HUES64 (cell line): ENCODE measurements at regions not wholly inside any gene's neighbourhood (a gene's known extent, or its start where the extent isn't known, plus 50 kb on each side); places are given as distances from the start of the nearest gene placed in this dataset.
"Not testable (repeated sequence)": the region's sequence is repeated elsewhere in the genome, so short reads cannot be mapped to it uniquely, and the experiment has no call there.

Experiments used
- H3K27ac ChIP-seq: 2 replicates; pipeline ENCODE4 v1.7.0; 2013; ENCODE audit warnings: low read depth, low read length, inconsistent platforms
- H3K27me3 ChIP-seq: 2 replicates; pipeline ENCODE4 v1.6.1; 2013; ENCODE audit warnings: mild to moderate bottlenecking, low read length; ENCODE audit not compliant: insufficient read depth
- H3K36me3 ChIP-seq: 2 replicates; pipeline ENCODE4 v1.6.1; 2013; ENCODE audit warnings: mild to moderate bottlenecking, low read length; ENCODE audit not compliant: insufficient read depth
- H3K4me1 ChIP-seq: 2 replicates; pipeline ENCODE4 v1.6.1; 2013; ENCODE audit warnings: mild to moderate bottlenecking, low read length, moderate library complexity; ENCODE audit not compliant: insufficient read depth
- H3K4me3 ChIP-seq: 2 replicates; pipeline ENCODE4 v1.5.1; 2013; ENCODE audit warnings: mild to moderate bottlenecking, low read length, moderate library complexity
- H3K9ac ChIP-seq: 2 replicates; pipeline ENCODE4 v1.6.1; 2013; ENCODE audit warnings: mild to moderate bottlenecking, low read depth, low read length
- H3K9me3 ChIP-seq: 2 replicates; pipeline ENCODE4 v1.6.1; 2013; ENCODE audit warnings: low read depth, low read length; ENCODE audit not compliant: insufficient read depth
- WGBS: fragments of 150-250, 120-280 bp; methylation state at CpG from one replicate; pipeline ENCODE4 v1.1.7; 2013; ENCODE audit warnings: missing lambda C conversion rate; 5-methylcytosine and 5-hydroxymethylcytosine counted together

DNA sequence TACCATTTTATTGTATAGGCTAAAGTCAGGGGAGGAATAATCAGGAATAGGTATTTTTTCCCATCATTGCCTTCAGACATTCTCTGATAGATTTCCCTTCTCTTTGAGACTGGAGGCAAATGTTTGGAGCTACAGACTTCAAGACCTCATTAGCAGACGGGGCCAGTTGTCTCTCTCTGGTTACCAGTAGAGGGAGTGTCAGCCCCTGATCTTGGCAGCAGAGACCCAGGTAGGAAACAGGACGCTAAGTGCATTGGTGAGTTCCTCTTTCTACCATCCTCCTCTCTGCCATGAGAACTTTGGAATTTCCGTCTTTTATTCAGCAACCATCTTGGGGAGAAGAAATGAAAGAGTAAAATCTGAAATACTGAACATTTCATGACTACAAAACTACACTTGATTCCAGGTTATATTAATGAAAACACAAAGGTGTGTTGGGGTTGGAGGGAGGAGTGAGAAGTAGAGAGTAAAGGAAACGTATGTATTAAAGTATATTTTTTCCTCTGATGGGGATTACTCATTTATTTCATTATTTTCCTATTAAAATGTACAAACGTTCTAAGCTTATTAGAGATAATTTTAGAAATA is 186.2 kb upstream of the GCFC2 start:
- Histone ChIP-seq H3K9ac (no peak overlapping the region), H3K27ac (no peak overlapping the region), H3K9me3 (no peaks in the 10 kb centered on the region), H3K27me3 (no peaks in the 10 kb centered on the region), H3K4me1 (no peaks in the 10 kb centered on the region), H3K36me3 (no peaks in the 10 kb centered on the region), H3K4me3 (no peak overlapping the region)
- WGBS = 24% methylated on average over 3 of the region's 5 CpGs

DNA sequence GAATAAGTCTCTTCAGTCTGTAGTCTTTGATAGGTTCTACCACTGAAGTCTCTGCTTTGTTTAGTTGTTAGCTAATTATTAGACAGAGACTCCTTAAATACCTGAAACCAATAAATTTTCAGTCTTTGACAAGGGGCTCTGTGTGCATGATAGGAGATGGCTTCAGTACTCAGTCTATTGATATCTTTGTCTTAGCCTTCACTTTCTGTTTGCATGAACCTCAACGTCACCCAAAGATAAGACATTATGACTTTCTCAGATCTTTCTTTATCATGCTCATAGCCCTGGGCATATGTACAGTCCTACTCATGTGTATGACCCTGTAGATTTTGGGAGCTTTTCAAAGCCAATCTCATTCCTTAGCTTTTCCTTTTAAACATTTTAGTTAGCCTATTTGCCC is 183.5 kb upstream of the GCFC2 start:
- no peaks in the 10 kb centered on the region for H3K9me3 ChIP-seq
- no peaks in the 10 kb centered on the region for H3K4me1 ChIP-seq

DNA sequence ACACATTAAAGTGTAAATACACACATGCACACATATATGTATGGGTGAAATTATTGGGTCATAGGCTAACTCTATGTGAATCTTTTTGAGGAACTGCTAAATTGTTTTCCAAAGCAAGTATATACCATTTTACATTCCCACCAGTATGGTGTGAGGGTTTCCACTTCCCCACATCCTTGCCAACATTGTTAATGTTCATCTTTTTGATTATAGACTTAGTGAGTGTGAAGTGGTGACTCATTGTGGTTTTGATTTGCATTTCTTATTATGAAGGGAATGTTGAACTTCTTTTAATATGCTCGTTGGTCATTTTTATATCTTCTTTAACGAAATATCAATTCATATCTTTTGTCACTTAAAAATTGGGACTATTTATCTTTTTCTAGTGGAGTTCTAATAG is 181.8 kb upstream of the GCFC2 start:
- Histone ChIP-seq H3K27me3 (no peaks in the 10 kb centered on the region), H3K4me3 (no peak overlapping the region), H3K9me3 (no peaks in the 10 kb centered on the region), H3K4me1 (no peaks in the 10 kb centered on the region), H3K36me3 (no peaks in the 10 kb centered on the region), H3K27ac (no peak overlapping the region), H3K9ac (no peak overlapping the region)
- no CpG with 5 or more reads among the region's 2 CpGs for WGBS

More for the DNA sequence above, 183.5 kb upstream of the GCFC2 start:
- H3K27me3 ChIP-seq = no peaks in the 10 kb centered on the region
- H3K9ac ChIP-seq = no peak overlapping the region
- H3K4me3 ChIP-seq = no peak overlapping the region
- WGBS = 85% methylated on average over 1 of the region's 1 CpG
- H3K36me3 ChIP-seq = no peaks in the 10 kb centered on the region
- no peak overlapping the region for H3K27ac ChIP-seq

DNA sequence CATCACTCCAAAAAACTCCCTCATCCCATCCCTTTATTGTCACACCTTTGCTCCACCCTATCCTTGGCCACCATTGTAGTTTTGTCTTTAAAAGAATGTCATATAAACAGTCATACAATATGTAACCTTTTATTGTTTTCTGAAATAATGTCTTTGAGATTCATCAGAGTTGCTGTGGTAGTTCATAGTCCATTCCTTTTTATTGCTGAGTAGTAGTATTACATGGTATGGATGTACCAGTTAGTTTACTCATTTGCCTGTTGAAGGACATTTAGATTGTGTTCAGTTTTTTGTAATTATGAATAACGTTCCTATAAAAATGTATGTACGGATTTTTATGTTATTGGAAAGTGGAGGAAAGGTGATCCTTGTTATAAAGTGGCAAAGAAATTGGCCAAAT is 171.8 kb upstream of the GCFC2 start:
- no peak overlapping the region for H3K27ac ChIP-seq
- H3K4me1 ChIP-seq = no peaks in the 10 kb centered on the region
- no peaks in the 10 kb centered on the region for H3K27me3 ChIP-seq
- no peaks in the 10 kb centered on the region for H3K36me3 ChIP-seq
- no peak overlapping the region for H3K4me3 ChIP-seq
- WGBS = 96% methylated on average over 2 of the region's 2 CpGs
- H3K9me3 ChIP-seq = no peaks in the 10 kb centered on the region
- H3K9ac ChIP-seq = no peak overlapping the region

- H3K4me1 ChIP-seq, H3K36me3 ChIP-seq, H3K9me3 ChIP-seq, H3K27ac ChIP-seq, H3K9ac ChIP-seq, H3K4me3 ChIP-seq: not testable (repeated sequence)
- 96% methylated on average over 7 of the region's 7 CpGs for WGBS
- H3K27me3 ChIP-seq = peaks cover 27% of the 10 kb centered on the region
Measured at GRCh38 chr2:75875606-75876005, 164.9 kb upstream of the GCFC2 start.

DNA sequence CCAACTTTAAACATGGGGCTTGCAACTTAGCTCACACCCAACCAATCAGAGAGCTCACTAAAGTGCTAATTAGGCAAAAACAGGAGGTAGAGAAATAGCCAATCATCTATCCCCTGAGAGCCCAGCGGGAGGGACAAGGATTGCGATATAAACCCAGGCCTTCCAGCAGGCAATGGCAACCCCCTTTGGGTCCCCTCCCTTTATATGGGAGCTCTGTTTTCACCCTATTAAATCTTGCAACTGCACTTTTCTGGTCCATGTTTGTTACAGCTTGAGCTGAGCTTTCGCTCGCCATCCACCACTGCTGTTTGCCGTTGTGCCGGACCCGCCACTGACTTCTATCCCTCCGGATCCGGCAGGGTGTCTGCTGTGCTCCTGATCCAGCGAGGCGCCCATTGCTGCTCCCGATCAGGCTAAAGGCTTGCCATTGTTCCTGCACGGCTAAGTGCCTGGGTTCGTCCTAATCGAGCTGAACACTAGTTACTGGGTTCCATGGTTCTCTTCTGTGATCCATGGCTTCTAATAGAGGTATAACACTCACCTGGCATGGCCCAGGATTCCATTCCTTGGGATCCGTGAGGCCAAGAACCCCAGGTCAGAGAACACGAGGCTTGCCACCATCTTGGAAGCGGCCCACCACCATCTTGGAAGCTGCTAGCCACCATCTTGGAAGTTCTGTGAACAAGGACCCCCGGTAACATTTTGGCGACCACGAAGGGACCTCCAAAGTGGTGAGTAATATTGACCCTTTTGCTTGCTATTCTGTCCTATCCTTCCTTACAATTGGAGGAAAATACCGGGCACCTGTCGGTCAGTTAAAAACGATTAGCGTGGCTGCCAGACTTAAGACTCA is 161.3 kb upstream of the GCFC2 start:
- Histone ChIP-seq H3K4me1 (peaks cover 27% of the 10 kb centered on the region), H3K27me3 (peaks cover 61% of the 10 kb centered on the region)
- H3K9me3 ChIP-seq, H3K27ac ChIP-seq, H3K9ac ChIP-seq, H3K36me3 ChIP-seq, H3K4me3 ChIP-seq: not testable (repeated sequence)
- WGBS = 97% methylated on average over 25 of the region's 25 CpGs

GRCh38 chr2:75870651-75871137 is 160.0 kb upstream of the GCFC2 start:
- 39% methylated on average over 6 of the region's 6 CpGs for WGBS

GRCh38 chr2:75870133-75870532 is 159.4 kb upstream of the GCFC2 start:
- Histone ChIP-seq H3K36me3 (no peaks in the 10 kb centered on the region), H3K4me1 (peaks cover 27% of the 10 kb centered on the region), H3K27me3 (peaks cover 70% of the 10 kb centered on the region), H3K4me3 (no peak overlapping the region), H3K9ac (no peak overlapping the region), H3K9me3 (no peaks in the 10 kb centered on the region), H3K27ac (peak overlapping the region; percentile 39; the same call in 1 of the 2 replicates)
- 6% methylated on average over 4 of the region's 4 CpGs for WGBS

More at GRCh38 chr2:75870651-75871137, 160.0 kb upstream of the GCFC2 start:
- Histone ChIP-seq H3K9ac (no peak overlapping the region), H3K4me3 (no peak overlapping the region), H3K36me3 (no peaks in the 10 kb centered on the region), H3K9me3 (no peaks in the 10 kb centered on the region), H3K27ac (peak overlapping the region; percentile 39; the same call in 1 of the 2 replicates), H3K4me1 (peaks cover 27% of the 10 kb centered on the region), H3K27me3 (peaks cover 69% of the 10 kb centered on the region)

DNA sequence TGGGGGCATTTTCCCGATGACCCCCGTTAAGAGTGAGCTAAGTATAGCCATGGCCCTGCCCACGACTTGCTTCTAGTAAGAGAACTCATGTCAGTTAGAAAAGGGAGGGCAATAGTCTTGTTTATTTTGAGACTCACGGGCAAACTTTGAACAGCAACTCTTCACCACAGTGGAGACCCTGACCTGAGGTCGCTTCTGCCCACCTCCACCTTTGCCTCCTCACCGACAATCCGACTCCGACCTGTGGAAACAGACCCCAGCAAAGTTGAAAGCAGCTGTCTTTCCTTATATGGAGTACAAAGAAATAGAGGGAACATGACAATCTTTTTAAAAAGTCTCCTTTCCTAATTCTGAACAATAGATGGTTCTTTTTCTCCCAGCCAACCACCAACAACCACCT is 155.0 kb upstream of the GCFC2 start:
- H3K9ac ChIP-seq = no peak overlapping the region
- H3K27ac ChIP-seq = no peak overlapping the region
- H3K9me3 ChIP-seq = no peaks in the 10 kb centered on the region
- H3K4me3 ChIP-seq = no peak overlapping the region
- peaks cover 52% of the 10 kb centered on the region for H3K27me3 ChIP-seq
- WGBS = 92% methylated on average over 8 of the region's 8 CpGs
- H3K36me3 ChIP-seq = no peaks in the 10 kb centered on the region
- peaks cover 19% of the 10 kb centered on the region for H3K4me1 ChIP-seq

DNA sequence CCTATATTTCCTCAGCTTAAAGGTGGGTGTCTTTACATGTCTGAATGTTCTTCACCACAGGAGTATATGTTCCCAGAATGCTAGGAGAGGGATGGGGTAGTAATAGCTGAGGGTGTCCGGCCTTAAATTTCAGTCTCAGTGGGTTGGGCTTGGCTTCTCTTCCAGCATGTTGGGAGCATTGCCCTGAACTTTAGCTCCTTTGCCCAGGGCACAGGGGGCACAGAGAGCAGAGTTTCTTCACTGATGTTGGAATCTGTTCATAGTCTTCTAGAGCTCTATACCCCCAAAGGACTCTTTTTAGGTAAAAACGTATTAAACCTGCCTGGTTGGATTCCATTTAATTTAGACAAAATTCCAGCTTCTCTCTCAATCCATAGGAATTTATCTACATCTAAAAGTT is 154.4 kb upstream of the GCFC2 start:
- Histone ChIP-seq H3K27me3 (peaks cover 48% of the 10 kb centered on the region), H3K4me3 (no peak overlapping the region), H3K36me3 (no peaks in the 10 kb centered on the region), H3K9ac (no peak overlapping the region), H3K27ac (no peak overlapping the region), H3K4me1 (peaks cover 14% of the 10 kb centered on the region; the same call in 1 of the 2 replicates), H3K9me3 (no peaks in the 10 kb centered on the region)
- 94% methylated on average over 2 of the region's 2 CpGs for WGBS

DNA sequence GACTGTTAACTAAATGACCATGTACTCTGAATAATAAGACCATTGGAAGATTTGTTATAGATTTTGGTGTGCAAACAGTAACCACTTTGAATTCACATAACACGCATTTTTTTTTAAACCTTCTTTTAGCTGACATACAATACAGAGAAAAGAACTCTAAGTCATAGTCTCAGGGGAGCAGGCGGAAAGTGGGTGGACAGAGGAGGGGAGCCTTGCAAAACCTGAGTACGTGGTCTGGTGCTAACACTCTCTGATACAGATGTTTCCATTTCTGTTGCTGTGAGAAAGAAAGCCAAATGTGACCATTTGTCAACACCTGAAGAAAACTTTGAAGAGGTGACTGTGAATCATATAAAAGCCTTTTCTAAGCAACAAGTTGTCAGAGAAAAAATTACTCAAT is 151.8 kb upstream of the GCFC2 start:
- WGBS = 93% methylated on average over 3 of the region's 3 CpGs
- H3K36me3 ChIP-seq = no peaks in the 10 kb centered on the region

More for the DNA sequence above, 151.8 kb upstream of the GCFC2 start:
- H3K4me1 ChIP-seq = no peaks in the 10 kb centered on the region
- no peak overlapping the region for H3K9ac ChIP-seq
- H3K4me3 ChIP-seq = no peak overlapping the region
- peaks cover 22% of the 10 kb centered on the region for H3K27me3 ChIP-seq
- H3K27ac ChIP-seq = no peak overlapping the region
- no peaks in the 10 kb centered on the region for H3K9me3 ChIP-seq
